ENCODE measurements at regions not wholly inside any gene's neighbourhood (a gene's known extent, or its start where the extent isn't known, plus 50 kb on each side); places are given as distances from the start of the nearest gene placed in this dataset.

GRCh38 chrX:125577479-125577878 lies 257.8 kb downstream of the TEX13C start:
- TF ChIP-seq CTCF (IDR thresholded peaks at IDR 0.05) (no peak), POLR2A (IDR thresholded peaks at IDR 0.05) (no peak)

Data from heart left ventricle (tissue), 13 donors.